Activated T-cell treated with anti-CD3 and anti-CD28 coated beads, Interleukin-2, amount 50 U/mL, for 4 hours (primary cell): ENCODE measurements at regions not wholly inside any gene's neighbourhood (a gene's known extent, or its start where the extent isn't known, plus 50 kb on each side); places are given as distances from the start of the nearest gene placed in this dataset.
"Not testable (repeated sequence)": the region's sequence is repeated elsewhere in the genome, so short reads cannot be mapped to it uniquely, and the experiment has no call there.

ENCODE experiments used
- ATAC-seq, 2 donors: fragments of 200-7000 bp; cut with Tn5 transposase; one replicate each; pipeline ENCODE4 v1.10.0; 2021
- DNase-seq: peaks from one replicate; pipeline ENCODE4 v3.0.0-alpha.2; 2020
- H3K27me3 Mint-ChIP-seq: one replicate; pipeline ENCODE4 v1.8.0; 2021; ENCODE audit warnings: low read depth, mixed read lengths
- H3K36me3 Mint-ChIP-seq: one replicate; pipeline ENCODE4 v1.8.0; 2022; ENCODE audit warnings: mixed read lengths; ENCODE audit not compliant: insufficient read depth
- H3K4me1 Mint-ChIP-seq: one replicate; pipeline ENCODE4 v1.8.0; 2021; ENCODE audit warnings: low read depth, mixed read lengths
- H3K4me3 Mint-ChIP-seq: one replicate; pipeline ENCODE4 v1.8.0; 2021; ENCODE audit warnings: mild to moderate bottlenecking, moderate library complexity, mixed read lengths
- H3K9me3 Mint-ChIP-seq: one replicate; pipeline ENCODE4 v1.8.0; 2021; ENCODE audit warnings: mixed read lengths

GRCh38 chr21:16460936-16461335 is 731.2 kb downstream of the USP25 start:
- no peak for ATAC-seq

GRCh38 chr21:16464211-16464889 is 734.6 kb downstream of the USP25 start:
- not testable (repeated sequence) for H3K36me3 Mint-ChIP-seq, DNase-seq, H3K27me3 Mint-ChIP-seq, H3K4me3 Mint-ChIP-seq, H3K4me1 Mint-ChIP-seq, ATAC-seq
- peaks cover 10% of the 10 kb centered on the region for H3K9me3 Mint-ChIP-seq

More at GRCh38 chr21:16460936-16461335, 731.2 kb downstream of the USP25 start:
- Mint-ChIP-seq H3K27me3 (no peaks in the 10 kb centered on the region), H3K9me3 (peaks cover 20% of the 10 kb centered on the region), H3K4me1 (no peaks in the 10 kb centered on the region), H3K36me3 (no peaks in the 10 kb centered on the region), H3K4me3 (no peak overlapping the region)
- no peak for DNase-seq

GRCh38 chr21:16468184-16468583 is 738.4 kb downstream of the USP25 start:
- no peaks in the 10 kb centered on the region for H3K36me3 Mint-ChIP-seq
- ATAC-seq (no peak), DNase-seq (no peak)
- H3K9me3 Mint-ChIP-seq: peaks cover 6% of the 10 kb centered on the region
- no peak overlapping the region for H3K4me3 Mint-ChIP-seq
- H3K27me3 Mint-ChIP-seq: no peaks in the 10 kb centered on the region
- no peaks in the 10 kb centered on the region for H3K4me1 Mint-ChIP-seq

GRCh38 chr21:16473988-16474387 is 744.2 kb downstream of the USP25 start:
- Mint-ChIP-seq H3K4me3 (no peak overlapping the region), H3K4me1 (no peaks in the 10 kb centered on the region), H3K27me3 (no peaks in the 10 kb centered on the region), H3K36me3 (no peaks in the 10 kb centered on the region), H3K9me3 (peaks cover 13% of the 10 kb centered on the region)
- DNase-seq (no peak), ATAC-seq (no peak)

GRCh38 chr21:16476056-16476825 is 746.5 kb downstream of the USP25 start:
- H3K4me1 Mint-ChIP-seq: no peaks in the 10 kb centered on the region
- no peaks in the 10 kb centered on the region for H3K27me3 Mint-ChIP-seq
- peaks cover 17% of the 10 kb centered on the region for H3K9me3 Mint-ChIP-seq
- H3K36me3 Mint-ChIP-seq: no peaks in the 10 kb centered on the region
- DNase-seq (no peak), ATAC-seq (no peak)
- H3K4me3 Mint-ChIP-seq: no peak overlapping the region

GRCh38 chr21:16488042-16488441 is 758.3 kb downstream of the USP25 start:
- DNase-seq (no peak), ATAC-seq (no peak)
- H3K36me3 Mint-ChIP-seq: no peaks in the 10 kb centered on the region
- H3K9me3 Mint-ChIP-seq: peaks cover 15% of the 10 kb centered on the region
- no peaks in the 10 kb centered on the region for H3K27me3 Mint-ChIP-seq
- no peaks in the 10 kb centered on the region for H3K4me1 Mint-ChIP-seq
- H3K4me3 Mint-ChIP-seq: no peak overlapping the region

GRCh38 chr21:16492356-16492755 is 762.6 kb downstream of the USP25 start:
- no peaks in the 10 kb centered on the region for H3K27me3 Mint-ChIP-seq
- H3K4me3 Mint-ChIP-seq: no peak overlapping the region
- DNase-seq: no peak
- peaks cover 6% of the 10 kb centered on the region for H3K9me3 Mint-ChIP-seq
- no peaks in the 10 kb centered on the region for H3K36me3 Mint-ChIP-seq
- no peaks in the 10 kb centered on the region for H3K4me1 Mint-ChIP-seq
- ATAC-seq: no peak

- H3K36me3 Mint-ChIP-seq: no peaks in the 10 kb centered on the region
- H3K4me1 Mint-ChIP-seq: no peaks in the 10 kb centered on the region
- DNase-seq (no peak), ATAC-seq (no peak)
- H3K4me3 Mint-ChIP-seq: no peak overlapping the region
- H3K27me3 Mint-ChIP-seq: no peaks in the 10 kb centered on the region
- H3K9me3 Mint-ChIP-seq: peaks cover 10% of the 10 kb centered on the region
Observed at GRCh38 chr21:16492892-16493291, 763.1 kb downstream of the USP25 start.

- Mint-ChIP-seq H3K4me1 (no peaks in the 10 kb centered on the region), H3K4me3 (no peak overlapping the region), H3K36me3 (no peaks in the 10 kb centered on the region), H3K27me3 (no peaks in the 10 kb centered on the region), H3K9me3 (peaks cover 18% of the 10 kb centered on the region)
- DNase-seq (no peak), ATAC-seq (no peak)
Observed at GRCh38 chr21:16496609-16497008, 766.8 kb downstream of the USP25 start.

- peaks cover 17% of the 10 kb centered on the region for H3K9me3 Mint-ChIP-seq
- no peak overlapping the region for H3K4me3 Mint-ChIP-seq
- H3K27me3 Mint-ChIP-seq: no peaks in the 10 kb centered on the region
- H3K4me1 Mint-ChIP-seq: no peaks in the 10 kb centered on the region
- ATAC-seq: no peak
- DNase-seq: no peak
- H3K36me3 Mint-ChIP-seq: no peaks in the 10 kb centered on the region
Observed at GRCh38 chr21:16500271-16500670, 770.5 kb downstream of the USP25 start.

- no peaks in the 10 kb centered on the region for H3K4me1 Mint-ChIP-seq
- DNase-seq (no peak), ATAC-seq (no peak)
- peaks cover 17% of the 10 kb centered on the region for H3K9me3 Mint-ChIP-seq
- H3K36me3 Mint-ChIP-seq: no peaks in the 10 kb centered on the region
- H3K4me3 Mint-ChIP-seq: no peak overlapping the region
- no peaks in the 10 kb centered on the region for H3K27me3 Mint-ChIP-seq
Observed at GRCh38 chr21:16502273-16502672, 772.5 kb downstream of the USP25 start.

- DNase-seq: no peak
- ATAC-seq: no peak
- no peak overlapping the region for H3K4me3 Mint-ChIP-seq
- no peaks in the 10 kb centered on the region for H3K4me1 Mint-ChIP-seq
- H3K9me3 Mint-ChIP-seq: peaks cover 13% of the 10 kb centered on the region
- H3K27me3 Mint-ChIP-seq: no peaks in the 10 kb centered on the region
- no peaks in the 10 kb centered on the region for H3K36me3 Mint-ChIP-seq
Observed at GRCh38 chr21:16502897-16503296, 773.1 kb downstream of the USP25 start.

GRCh38 chr21:16504281-16504680 is 774.5 kb downstream of the USP25 start:
- Mint-ChIP-seq H3K27me3 (no peaks in the 10 kb centered on the region), H3K9me3 (peaks cover 12% of the 10 kb centered on the region), H3K36me3 (no peaks in the 10 kb centered on the region), H3K4me3 (no peak overlapping the region), H3K4me1 (no peaks in the 10 kb centered on the region)
- no peak for DNase-seq
- ATAC-seq: no peak

- no peaks in the 10 kb centered on the region for H3K36me3 Mint-ChIP-seq
- no peaks in the 10 kb centered on the region for H3K27me3 Mint-ChIP-seq
- ATAC-seq: no peak
- H3K9me3 Mint-ChIP-seq: peaks cover 13% of the 10 kb centered on the region
- no peaks in the 10 kb centered on the region for H3K4me1 Mint-ChIP-seq
- no peak overlapping the region for H3K4me3 Mint-ChIP-seq
- DNase-seq: no peak
Observed at GRCh38 chr21:16504766-16505165, 775.0 kb downstream of the USP25 start.

GRCh38 chr21:16509476-16509875 is 779.7 kb downstream of the USP25 start:
- Mint-ChIP-seq H3K27me3 (no peaks in the 10 kb centered on the region), H3K4me3 (no peak overlapping the region), H3K4me1 (no peaks in the 10 kb centered on the region), H3K36me3 (no peaks in the 10 kb centered on the region), H3K9me3 (peaks cover 13% of the 10 kb centered on the region)
- DNase-seq (no peak), ATAC-seq (no peak)
